ENCODE measurements at regions not wholly inside any gene's neighbourhood (a gene's known extent, or its start where the extent isn't known, plus 50 kb on each side); places are given as distances from the start of the nearest gene placed in this dataset.

DNA sequence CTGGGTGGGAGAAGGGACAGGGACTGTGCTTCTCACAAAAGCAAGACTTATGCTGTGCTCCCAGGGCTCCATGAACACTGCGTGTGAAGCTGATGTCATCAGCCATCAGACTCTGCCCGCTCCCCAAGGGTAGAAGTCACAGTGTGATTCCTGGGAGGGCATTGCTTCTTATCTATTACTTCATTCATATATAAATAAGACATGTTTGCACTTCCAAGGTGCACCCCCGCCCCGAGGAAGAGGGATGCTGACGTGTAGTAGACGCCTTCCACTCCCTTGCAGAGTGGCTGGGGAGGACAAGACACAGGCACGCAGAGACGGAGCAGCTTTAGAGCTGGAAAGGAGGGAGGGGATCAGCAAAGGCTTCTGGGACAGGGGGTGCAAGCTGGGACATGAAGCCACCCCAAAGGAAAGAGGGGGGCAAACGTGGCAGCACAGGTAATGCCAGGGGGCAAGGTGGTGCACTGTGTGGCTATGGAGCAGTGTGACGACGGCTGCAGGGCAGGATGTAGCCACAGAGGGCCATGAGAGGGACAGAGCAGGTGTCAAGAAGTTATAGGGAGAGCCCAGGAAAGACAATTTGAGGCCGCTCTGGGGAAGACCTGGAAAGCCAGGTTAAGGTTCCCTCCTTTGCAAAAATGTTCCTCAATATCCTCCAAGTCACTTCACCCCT lies 558.5 kb downstream of the MN1 start:
- TF ChIP-seq GATA3 (IDR thresholded peaks at IDR 0.05; ENCODE audit: low read depth, low read length) (no peak), GATA2 (IDR thresholded peaks at IDR 0.05; ENCODE audit: low read depth, low read length) (no peak)
